Uterus (tissue), 2 donors: ENCODE measurements at regions not wholly inside any gene's neighbourhood (a gene's known extent, or its start where the extent isn't known, plus 50 kb on each side); places are given as distances from the start of the nearest gene placed in this dataset.

Experiments
- CTCF ChIP-seq, 4 experiments: fragments of 200-600 bp in 2 of 4; fragments of 450-650 bp in 2 of 4; sonication (generic) in 2 of 4; IDR thresholded peaks; one replicate each; pipeline ENCODE4 v1.5.1; 2016 to 2019; ENCODE audit warnings: antibody characterized with exemption in 4 of 4, mild to moderate bottlenecking in 2 of 4, moderate library complexity in 1 of 4
- POLR2A ChIP-seq, 2 donors: fragments of 450-650 bp; IDR thresholded peaks; one replicate each; pipeline ENCODE4 v1.6.1; 2016; ENCODE audit warnings: antibody characterized with exemption in 2 of 2, mild to moderate bottlenecking in 1 of 2, moderate library complexity in 1 of 2

- no peak for TF ChIP-seq CTCF (IDR thresholded peaks at IDR 0.05)
- TF ChIP-seq POLR2A (IDR thresholded peaks at IDR 0.05) = no peak
Observed at GRCh38 chr10:29791773-29792172, 157.0 kb upstream of the SVIL start.
